ENCODE measurements at regions not wholly inside any gene's neighbourhood (a gene's known extent, or its start where the extent isn't known, plus 50 kb on each side); places are given as distances from the start of the nearest gene placed in this dataset.
A peak's percentile ranks its signal among the peaks of the same experiment; 100 is the strongest.
"Not testable (repeated sequence)": the region's sequence is repeated elsewhere in the genome, so short reads cannot be mapped to it uniquely, and the experiment has no call there.

- peak; percentile 68 for DNase-seq
Observed at GRCh38 chr10:78420946-78421735, 387.5 kb downstream of the RPS24 start.

GRCh38 chr10:78424050-78424449, 390.4 kb downstream of the RPS24 start:
- DNase-seq, result not testable (repeated sequence)

GRCh38 chr10:78424723-78425122, 391.1 kb downstream of the RPS24 start:
- DNase-seq, result peak; percentile 50

DNA sequence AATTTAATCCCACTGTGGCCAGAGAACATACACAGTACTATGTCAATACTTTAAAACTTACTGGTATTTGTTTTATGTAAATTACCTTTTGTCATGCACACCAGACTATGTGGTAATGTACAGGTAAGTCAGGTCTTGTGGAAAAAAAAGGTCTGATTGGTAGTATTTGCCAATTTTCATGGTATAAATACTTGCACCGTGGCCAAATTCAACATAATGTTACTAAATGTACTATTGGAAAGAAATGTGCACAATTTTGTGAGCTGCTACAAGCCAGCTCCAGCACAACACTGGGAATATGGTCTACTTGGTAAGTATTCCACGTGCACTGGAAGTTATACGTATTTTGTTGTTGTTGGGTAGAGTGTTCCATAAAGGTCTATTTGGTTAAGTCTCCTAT, 392.5 kb downstream of the RPS24 start:
- no peak for DNase-seq

DNA sequence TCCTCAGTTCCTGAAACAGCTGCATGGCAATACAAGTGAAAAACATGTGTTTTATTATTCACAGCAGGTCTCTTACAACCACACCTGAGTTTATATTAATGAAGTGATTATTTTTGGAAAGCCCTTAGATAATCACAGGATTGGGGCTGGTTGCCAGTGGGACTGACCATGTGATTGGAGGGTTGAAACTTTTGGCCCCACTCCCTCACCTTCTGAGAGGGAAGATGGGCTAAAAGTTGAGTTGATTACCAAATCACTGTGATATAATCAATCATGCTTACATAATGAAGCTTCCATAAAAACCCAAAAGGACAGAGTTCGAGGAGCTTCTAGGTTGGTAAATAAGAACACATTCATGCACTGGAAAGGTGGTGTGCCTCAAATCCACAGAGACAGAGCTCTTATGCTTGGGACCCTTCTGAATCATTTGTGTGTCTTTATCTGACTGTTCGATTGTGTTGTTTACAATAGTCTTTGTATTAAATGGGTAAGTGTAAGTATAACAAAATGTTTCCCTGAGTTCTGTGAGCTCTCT, 393.9 kb downstream of the RPS24 start:
- no peak for DNase-seq

- no peak for DNase-seq
Observed at GRCh38 chr10:78428579-78428978, 394.9 kb downstream of the RPS24 start.

DNA sequence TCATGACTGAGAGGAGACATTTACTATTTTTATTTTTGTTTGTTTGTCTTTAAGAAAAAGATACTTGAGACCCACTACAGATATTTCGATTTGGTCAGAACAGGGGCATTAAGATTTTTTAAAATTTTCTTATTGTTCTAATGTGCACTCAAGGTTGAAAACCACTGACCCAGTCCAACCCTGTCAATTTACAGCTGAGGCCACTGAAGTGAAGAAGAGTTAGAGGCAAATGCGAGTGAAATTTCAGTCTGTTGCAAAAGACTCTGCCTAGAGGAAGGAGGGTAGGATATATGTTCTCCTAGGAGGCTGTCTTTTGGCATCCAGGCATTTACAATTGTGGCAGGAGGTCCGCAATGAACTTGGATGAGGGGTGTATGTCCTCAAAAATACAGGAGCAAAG, 396.3 kb downstream of the RPS24 start:
- no peak for DNase-seq

DNA sequence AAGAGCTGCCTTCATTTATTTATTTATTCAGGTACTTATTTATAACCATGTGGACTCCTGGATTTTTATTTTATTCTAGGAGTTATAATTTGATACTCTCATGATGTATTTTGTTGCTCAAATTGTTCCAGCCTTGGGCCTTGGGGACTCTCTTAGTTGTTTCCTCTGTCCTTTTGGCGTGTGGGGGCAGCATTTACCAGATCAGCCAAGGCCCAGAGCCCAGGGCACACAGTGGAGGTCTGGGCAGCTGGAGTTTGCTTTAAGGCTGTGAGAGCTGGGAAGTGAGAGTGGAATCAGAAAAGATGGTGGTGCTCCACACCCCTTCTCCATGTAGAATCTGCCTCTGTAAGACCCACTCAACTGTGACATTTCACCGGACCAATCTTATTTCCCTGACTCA, 398.9 kb downstream of the RPS24 start:
- DNase-seq, result peak; percentile 13

DNA sequence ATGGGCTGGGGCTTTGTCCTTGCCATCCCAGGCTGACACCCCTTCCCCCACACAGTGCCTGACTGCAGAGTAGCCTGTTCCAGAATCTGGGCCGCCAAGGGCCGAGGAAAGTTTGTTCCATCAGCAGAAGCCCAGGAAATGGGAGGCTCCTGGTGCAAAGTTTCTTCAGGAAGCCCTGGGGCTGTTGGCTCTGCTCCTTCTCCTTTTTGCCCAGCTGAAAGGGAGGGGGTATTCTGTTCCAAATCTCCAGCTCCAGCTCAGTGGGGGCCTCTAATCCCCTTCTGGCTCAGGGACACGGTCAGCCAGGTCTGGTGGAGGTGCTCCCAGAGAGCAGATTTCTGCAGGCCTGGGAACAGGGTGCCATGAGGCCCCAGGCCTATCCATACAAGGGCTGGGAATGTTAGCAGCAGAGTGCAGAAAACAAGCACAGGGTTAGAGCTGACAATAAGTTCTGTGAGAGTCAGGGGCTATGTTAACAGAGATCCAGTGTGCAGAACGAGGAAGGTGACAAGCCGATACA, 399.5 kb downstream of the RPS24 start:
- peak; percentile 82 for DNase-seq

DNA sequence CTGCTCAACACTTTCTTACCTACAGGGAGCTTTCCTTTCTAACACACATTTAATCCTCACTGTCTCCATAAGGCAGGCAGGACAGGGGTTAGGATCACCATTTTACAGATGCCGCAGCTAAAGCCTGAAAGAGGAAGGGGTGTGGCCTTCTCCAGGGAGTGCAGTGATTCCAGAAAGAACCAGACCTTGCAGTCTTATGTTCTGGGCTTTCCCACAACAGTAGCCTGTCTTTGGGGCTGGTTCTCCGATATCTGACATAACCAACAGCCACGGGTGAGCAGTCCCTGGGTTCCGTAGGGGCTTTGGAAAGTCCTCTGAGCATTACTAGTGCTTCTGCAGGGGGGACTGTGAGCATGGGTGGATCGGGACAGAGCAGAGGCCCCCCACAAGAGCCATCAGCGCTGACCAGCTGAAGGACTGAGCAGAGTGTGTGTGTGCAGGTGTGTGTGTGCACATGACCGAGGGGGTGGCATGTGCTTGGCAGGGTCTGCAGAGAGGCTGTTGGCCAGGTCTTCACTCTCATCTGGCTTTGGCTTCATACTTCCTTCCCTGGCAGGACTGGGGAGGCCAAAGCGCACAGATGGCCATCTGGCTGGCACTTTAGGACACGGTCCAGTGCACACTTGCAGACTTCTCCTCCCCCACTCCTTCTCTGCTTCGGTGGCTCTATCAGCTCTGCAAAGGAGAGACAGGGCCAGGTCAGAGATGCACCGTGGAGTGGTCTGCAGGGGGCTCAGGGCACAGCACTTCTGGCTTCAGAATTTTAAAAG, 400.3 kb downstream of the RPS24 start:
- peak; percentile 88 for DNase-seq

DNA sequence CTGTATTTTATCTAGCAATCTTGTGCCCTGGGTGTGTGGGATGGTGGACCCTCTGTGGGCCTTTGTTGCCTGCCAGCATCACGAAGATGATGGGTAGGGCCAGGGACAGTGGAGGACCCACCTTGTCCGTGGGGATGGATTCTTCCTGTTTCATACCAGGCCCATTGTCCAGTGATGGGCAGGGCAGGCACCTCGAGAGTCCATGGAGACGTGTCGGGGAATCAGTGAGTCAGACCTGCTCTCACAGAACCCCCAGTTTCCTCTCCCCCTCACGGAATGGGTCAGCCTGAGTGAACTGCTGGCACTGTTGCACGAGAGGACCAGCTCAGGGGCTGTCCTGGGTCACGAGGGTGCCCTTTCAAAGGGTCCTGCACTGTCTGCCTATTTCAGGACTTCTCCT, 401.2 kb downstream of the RPS24 start:
- no peak for DNase-seq

GRCh38 chr10:78435484-78436221, 402.0 kb downstream of the RPS24 start:
- DNase-seq, result peak; percentile 46

DNA sequence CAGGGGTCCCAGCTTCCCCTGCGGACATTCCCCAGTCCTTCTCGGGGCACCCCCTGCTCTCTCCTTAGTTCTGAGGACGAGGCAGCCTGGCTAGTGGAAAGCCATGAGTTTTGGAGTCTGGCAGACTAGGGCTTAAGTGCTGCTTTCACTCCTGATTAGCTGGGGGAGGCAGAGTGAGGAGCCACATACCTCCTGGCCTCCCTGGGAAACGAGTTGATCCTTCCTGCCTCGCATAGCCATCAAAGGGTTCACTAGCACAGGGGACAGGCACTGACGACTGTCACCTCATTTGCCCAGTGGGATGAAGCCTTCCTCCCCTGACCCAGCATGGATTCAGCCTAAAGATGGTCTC, 402.5 kb downstream of the RPS24 start:
- DNase-seq, result peak; percentile 72

GRCh38 chr10:78436706-78437406, 403.2 kb downstream of the RPS24 start:
- no peak for DNase-seq

- DNase-seq, result no peak
Observed at GRCh38 chr10:78437407-78437768, 403.7 kb downstream of the RPS24 start.

- no peak for DNase-seq
Observed at GRCh38 chr10:78437998-78438906, 404.6 kb downstream of the RPS24 start.

DNA sequence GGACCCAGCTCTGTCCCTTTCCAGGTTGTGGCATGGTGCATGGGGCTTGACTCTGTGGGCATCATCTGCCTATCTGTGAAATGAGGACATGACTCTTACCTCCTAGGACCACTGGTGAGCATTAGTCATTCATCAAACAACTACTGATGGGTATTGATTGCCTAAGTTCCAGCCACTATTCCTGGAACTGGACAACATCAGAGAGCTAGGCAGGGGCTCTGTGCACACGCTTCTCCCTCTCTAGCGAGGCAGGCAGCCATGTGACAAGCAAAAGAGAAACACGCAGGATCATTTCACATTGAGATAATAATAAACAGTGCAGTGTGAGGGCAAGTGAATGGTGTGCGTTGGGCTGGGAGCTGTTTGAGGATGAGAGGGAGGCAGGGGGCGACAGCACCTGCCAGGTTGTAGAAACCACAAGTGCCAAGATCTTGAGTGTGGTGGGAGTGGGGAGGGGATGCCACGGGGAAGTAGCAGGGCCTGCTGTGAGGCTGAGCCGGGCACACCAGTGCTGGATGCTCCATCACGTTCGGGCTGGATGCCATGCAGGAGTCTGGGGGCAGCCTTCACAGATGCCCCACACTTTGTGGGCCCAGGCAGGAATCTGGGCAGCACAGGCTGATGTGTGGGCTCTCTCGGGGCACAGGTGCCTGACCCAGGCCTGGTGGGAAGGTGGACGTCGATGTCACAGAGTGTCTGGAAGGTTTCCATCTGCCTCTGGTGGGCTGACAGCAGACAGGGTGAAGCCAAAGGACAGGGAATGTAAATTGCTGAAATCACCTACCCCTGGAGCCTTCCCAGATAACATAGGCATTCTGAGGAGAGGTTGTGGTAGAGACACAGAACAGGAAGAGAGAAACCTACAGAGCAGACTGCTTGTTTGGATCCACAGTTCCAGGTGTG, 405.5 kb downstream of the RPS24 start:
- no peak for DNase-seq

DNA sequence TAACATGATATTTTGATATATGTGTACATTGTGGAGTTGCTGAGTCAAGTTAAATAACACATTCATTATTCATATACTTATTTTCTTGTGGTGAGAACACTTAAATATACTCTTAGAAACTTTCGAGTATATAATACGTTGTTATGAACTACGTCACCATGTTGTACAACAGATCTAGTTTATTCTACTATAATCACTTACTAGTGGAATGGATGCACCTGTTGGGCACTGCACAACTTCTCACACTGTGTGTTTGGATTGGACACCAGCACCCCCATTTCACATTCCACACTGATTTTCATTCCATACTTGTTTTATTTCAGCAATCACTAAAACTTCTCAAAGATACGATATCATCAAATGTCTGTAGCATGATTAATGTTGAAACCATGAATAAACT, 407.3 kb downstream of the RPS24 start:
- no peak for DNase-seq

DNA sequence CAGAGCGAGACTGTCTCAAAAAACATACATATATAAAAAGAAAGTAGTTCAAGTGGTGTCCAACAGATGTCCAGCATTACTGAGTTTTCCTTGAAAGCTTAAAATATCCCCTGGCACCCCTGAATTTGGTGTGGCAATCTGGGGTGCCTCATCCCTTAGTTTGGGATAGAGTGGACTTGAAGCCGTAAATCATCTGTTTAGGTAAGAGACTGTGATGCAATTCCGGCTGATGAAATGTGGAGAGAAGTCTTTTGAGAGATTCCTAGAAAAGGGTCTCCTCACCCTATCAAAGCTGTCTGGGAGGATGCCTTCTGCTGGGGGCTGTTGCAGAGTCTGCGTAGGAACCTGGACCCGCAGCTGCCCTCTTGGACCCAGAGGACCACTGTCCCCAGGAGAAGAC, 408.0 kb downstream of the RPS24 start:
- no peak for DNase-seq

- no peak for DNase-seq
Observed at GRCh38 chr10:78442836-78443550, 409.3 kb downstream of the RPS24 start.
